GM12875 (cell line): ENCODE measurements at regions not wholly inside any gene's neighbourhood (a gene's known extent, or its start where the extent isn't known, plus 50 kb on each side); places are given as distances from the start of the nearest gene placed in this dataset.

ENCODE experiments used
- H3K4me3 ChIP-seq: one replicate; pipeline ENCODE4 v1.5.1; 2011; ENCODE audit warnings: low read depth, low read length, control low read depth
- CTCF ChIP-seq: IDR thresholded peaks from 2 replicates; pipeline ENCODE4 v1.5.1; 2011; ENCODE audit warnings: low read depth, mild to moderate bottlenecking, control low read depth, inconsistent platforms, low read length, moderate library complexity, borderline replicate concordance; ENCODE audit not compliant: insufficient read depth

GRCh38 chr5:135139381-135140134, 105.5 kb upstream of the PITX1 start:
- no peak overlapping the region for H3K4me3 ChIP-seq

GRCh38 chr5:135138116-135138850, 104.3 kb upstream of the PITX1 start:
- H3K4me3 ChIP-seq, result no peak overlapping the region
- no peak for TF ChIP-seq CTCF

More at GRCh38 chr5:135139381-135140134, 105.5 kb upstream of the PITX1 start:
- no peak for TF ChIP-seq CTCF

- no peak for TF ChIP-seq CTCF
- H3K4me3 ChIP-seq, result no peak overlapping the region
These were observed 103.3 kb upstream of the PITX1 start for GRCh38 chr5:135137146-135137915.

- TF ChIP-seq CTCF, result no peak
- H3K4me3 ChIP-seq, result no peak overlapping the region
These were observed 102.5 kb upstream of the PITX1 start for GRCh38 chr5:135136546-135136945.

GRCh38 chr5:135135530-135136226, 101.7 kb upstream of the PITX1 start:
- H3K4me3 ChIP-seq, result no peak overlapping the region
- no peak for TF ChIP-seq CTCF

GRCh38 chr5:135134691-135135381, 100.8 kb upstream of the PITX1 start:
- no peak for TF ChIP-seq CTCF
- no peak overlapping the region for H3K4me3 ChIP-seq
